ENCODE measurements at regions not wholly inside any gene's neighbourhood (a gene's known extent, or its start where the extent isn't known, plus 50 kb on each side); places are given as distances from the start of the nearest gene placed in this dataset.
"Not testable (repeated sequence)": the region's sequence is repeated elsewhere in the genome, so short reads cannot be mapped to it uniquely, and the experiment has no call there.

GRCh38 chr6:12348530-12349511 lies 58.7 kb downstream of the EDN1 start:
- Histone ChIP-seq H3K4me1 (no peaks in the 10 kb centered on the region), H3K4me3 (no peak overlapping the region), H3K9me3 (no peaks in the 10 kb centered on the region), H3K27me3 (ENCODE audit: low read depth) (no peaks in the 10 kb centered on the region), H3K36me3 (replicated peaks) (no peaks in the 10 kb centered on the region)
- in situ Hi-C loops (cut with MboI; ENCODE audit: low sequenced_read_pairs), result no loop called here
- DNase-seq (ENCODE audit: low spot score in 2 of 2), result no peak

GRCh38 chr6:12350644-12351170 lies 60.5 kb downstream of the EDN1 start:
- Histone ChIP-seq H3K9me3 (no peaks in the 10 kb centered on the region), H3K27me3 (ENCODE audit: low read depth) (no peaks in the 10 kb centered on the region), H3K4me1 (no peaks in the 10 kb centered on the region), H3K4me3 (no peak overlapping the region), H3K36me3 (replicated peaks) (no peaks in the 10 kb centered on the region)
- in situ Hi-C loops (cut with MboI; ENCODE audit: low sequenced_read_pairs), result no loop called here
- DNase-seq (ENCODE audit: low spot score in 2 of 2), result no peak

GRCh38 chr6:12351672-12352071 lies 61.5 kb downstream of the EDN1 start:
- Histone ChIP-seq H3K36me3 (replicated peaks) (no peaks in the 10 kb centered on the region), H3K9me3 (no peaks in the 10 kb centered on the region), H3K4me3 (no peak overlapping the region), H3K27me3 (ENCODE audit: low read depth) (no peaks in the 10 kb centered on the region), H3K4me1 (no peaks in the 10 kb centered on the region)
- in situ Hi-C loops (cut with MboI; ENCODE audit: low sequenced_read_pairs), result no loop called here
- DNase-seq (ENCODE audit: low spot score in 2 of 2), result peak; percentile 13 to 32

GRCh38 chr6:12353731-12354130 lies 63.6 kb downstream of the EDN1 start:
- no peaks in the 10 kb centered on the region for H3K36me3 ChIP-seq (replicated peaks)

GRCh38 chr6:12354499-12354898 lies 64.3 kb downstream of the EDN1 start:
- H3K36me3 ChIP-seq (replicated peaks), result no peaks in the 10 kb centered on the region
- H3K27me3 ChIP-seq (ENCODE audit: low read depth), result no peaks in the 10 kb centered on the region
- H3K9me3 ChIP-seq, result no peaks in the 10 kb centered on the region
- no peak overlapping the region for H3K4me3 ChIP-seq
- DNase-seq (ENCODE audit: low spot score in 2 of 2), result no peak
- H3K4me1 ChIP-seq, result no peaks in the 10 kb centered on the region
- in situ Hi-C loops (cut with MboI; ENCODE audit: low sequenced_read_pairs), result no loop called here

More at GRCh38 chr6:12353731-12354130, 63.6 kb downstream of the EDN1 start:
- H3K27me3 ChIP-seq (ENCODE audit: low read depth), result no peaks in the 10 kb centered on the region
- H3K9me3 ChIP-seq, result no peaks in the 10 kb centered on the region
- no peaks in the 10 kb centered on the region for H3K4me1 ChIP-seq
- in situ Hi-C loops (cut with MboI; ENCODE audit: low sequenced_read_pairs), result no loop called here
- DNase-seq (ENCODE audit: low spot score in 2 of 2), result no peak
- H3K4me3 ChIP-seq, result no peak overlapping the region

- DNase-seq (ENCODE audit: low spot score in 2 of 2), result no peak
- in situ Hi-C loops (cut with MboI; ENCODE audit: low sequenced_read_pairs), result no loop called here
- H3K4me1 ChIP-seq, result no peaks in the 10 kb centered on the region
Observed at GRCh38 chr6:12355354-12355753, 65.2 kb downstream of the EDN1 start.

DNA sequence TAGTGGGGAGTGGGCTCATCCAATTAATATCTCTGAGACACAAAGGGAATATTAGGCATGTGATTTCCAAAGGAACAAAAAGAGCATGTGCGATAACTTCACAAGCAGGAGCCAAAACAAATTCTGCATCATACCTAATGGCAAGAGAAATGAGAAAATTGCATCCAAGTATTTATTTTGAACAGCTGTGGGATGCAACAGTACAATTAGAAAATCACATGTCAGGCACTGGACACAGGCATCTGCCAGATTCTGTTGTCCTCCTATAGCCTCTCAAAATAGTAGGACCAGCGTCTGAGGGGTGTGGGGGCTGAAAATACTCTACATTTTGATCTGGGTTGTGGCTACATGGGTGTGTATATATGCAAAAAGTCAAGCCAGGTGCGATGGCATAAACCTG lies 66.3 kb downstream of the EDN1 start:
- no peaks in the 10 kb centered on the region for H3K4me1 ChIP-seq

More at GRCh38 chr6:12355354-12355753, 65.2 kb downstream of the EDN1 start:
- Histone ChIP-seq H3K27me3 (ENCODE audit: low read depth) (no peaks in the 10 kb centered on the region), H3K9me3 (no peaks in the 10 kb centered on the region), H3K36me3 (replicated peaks) (no peaks in the 10 kb centered on the region), H3K4me3 (no peak overlapping the region)

DNA sequence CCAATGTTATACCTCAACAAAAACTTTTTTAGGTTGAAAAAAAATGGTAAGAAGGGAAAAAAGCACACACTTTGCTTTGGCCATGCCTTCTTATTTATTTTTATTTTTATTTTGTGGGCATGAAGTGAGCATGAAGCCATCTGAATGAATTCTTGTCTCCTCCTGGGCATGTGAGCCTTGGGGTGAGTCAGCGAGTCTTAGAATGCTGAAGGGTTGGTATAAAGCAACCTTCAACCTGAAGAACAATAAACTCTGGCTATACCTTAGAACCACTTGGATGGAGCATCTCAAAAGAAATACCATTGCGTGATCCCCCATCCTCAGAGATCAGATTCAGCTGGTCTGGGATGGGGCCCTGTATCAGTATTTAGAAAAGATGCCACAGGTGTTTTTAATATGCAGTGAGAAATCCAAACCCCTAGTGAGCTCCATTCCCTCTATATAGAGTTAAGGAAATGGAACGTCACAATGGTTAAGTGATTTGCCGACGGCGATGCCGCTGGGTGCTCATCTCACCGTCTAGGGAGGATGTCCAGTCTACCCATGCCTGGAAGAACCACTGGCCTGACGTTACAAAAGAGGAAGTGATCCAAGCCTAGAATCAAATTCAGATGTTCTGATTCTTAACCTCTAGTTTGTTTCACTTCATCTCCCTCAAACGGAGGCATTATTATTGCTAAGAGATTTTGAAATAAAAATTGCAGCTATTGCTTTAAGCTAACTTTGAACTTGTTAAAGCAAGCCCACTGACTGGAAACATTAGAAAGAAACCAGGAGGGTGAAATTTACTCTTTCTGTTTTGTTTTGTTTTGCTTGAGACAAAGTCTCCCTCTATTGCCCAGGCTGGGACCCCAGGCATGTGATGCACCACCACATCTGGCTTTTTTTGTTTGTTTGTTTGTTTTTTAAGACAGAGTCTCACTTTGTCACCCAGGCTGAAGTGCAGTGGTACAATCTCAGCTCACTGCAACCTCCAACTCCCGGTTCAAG lies 67.1 kb downstream of the EDN1 start:
- no peaks in the 10 kb centered on the region for H3K4me1 ChIP-seq
- H3K27me3 ChIP-seq (ENCODE audit: low read depth), result no peaks in the 10 kb centered on the region
- DNase-seq (ENCODE audit: low spot score in 2 of 2), result no peak
- in situ Hi-C loops (cut with MboI; ENCODE audit: low sequenced_read_pairs), result no loop called here
- H3K9me3 ChIP-seq, result no peaks in the 10 kb centered on the region
- no peak overlapping the region for H3K4me3 ChIP-seq
- H3K36me3 ChIP-seq (replicated peaks), result no peaks in the 10 kb centered on the region

More for the DNA sequence above, 66.3 kb downstream of the EDN1 start:
- DNase-seq (ENCODE audit: low spot score in 2 of 2), result no peak
- H3K36me3 ChIP-seq (replicated peaks), result no peaks in the 10 kb centered on the region
- no peaks in the 10 kb centered on the region for H3K27me3 ChIP-seq (ENCODE audit: low read depth)
- no peaks in the 10 kb centered on the region for H3K9me3 ChIP-seq
- H3K4me3 ChIP-seq, result no peak overlapping the region
- in situ Hi-C loops (cut with MboI; ENCODE audit: low sequenced_read_pairs), result no loop called here

GRCh38 chr6:12359036-12359435 lies 68.9 kb downstream of the EDN1 start:
- Histone ChIP-seq H3K4me3 (no peak overlapping the region), H3K9me3 (no peaks in the 10 kb centered on the region), H3K4me1 (no peaks in the 10 kb centered on the region), H3K36me3 (replicated peaks) (no peaks in the 10 kb centered on the region), H3K27me3 (ENCODE audit: low read depth) (no peaks in the 10 kb centered on the region)
- DNase-seq (ENCODE audit: low spot score in 2 of 2), result no peak
- in situ Hi-C loops (cut with MboI; ENCODE audit: low sequenced_read_pairs), result no loop called here

DNA sequence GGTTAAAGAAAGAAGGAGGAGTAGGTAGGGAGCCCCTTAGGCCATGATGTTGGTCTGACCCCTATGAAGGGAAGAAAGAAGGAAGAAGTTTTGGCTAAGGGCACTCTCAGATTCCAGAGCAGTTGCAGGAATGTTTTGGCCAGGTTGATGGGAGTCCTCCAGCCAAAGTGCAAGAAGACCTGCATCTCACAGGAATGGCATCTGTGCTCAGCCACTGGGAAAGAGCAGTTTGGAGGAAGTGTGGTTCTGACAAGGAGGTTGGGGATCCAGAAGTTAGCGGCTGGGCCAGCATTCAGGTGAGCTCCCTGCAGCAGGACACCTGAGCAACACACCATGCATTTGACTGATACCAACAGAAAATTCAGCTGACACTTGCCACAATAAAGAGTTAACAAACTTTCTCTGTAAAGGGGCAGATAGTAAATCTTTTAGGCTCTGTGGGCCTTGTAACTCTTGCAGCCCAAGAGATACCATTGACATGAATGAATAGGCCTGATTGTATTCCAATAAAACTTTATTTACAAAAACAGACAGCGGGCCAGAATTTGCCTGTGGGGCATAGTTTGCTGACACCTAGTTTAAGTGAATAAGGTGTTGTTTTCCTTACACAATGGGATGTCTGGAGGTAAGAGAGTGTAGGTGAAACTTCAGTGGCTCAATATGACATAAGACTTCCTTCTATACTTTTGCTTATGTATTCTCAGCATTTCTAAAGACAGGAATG lies 71.0 kb downstream of the EDN1 start:
- Histone ChIP-seq H3K9me3 (no peaks in the 10 kb centered on the region), H3K4me1 (no peaks in the 10 kb centered on the region), H3K4me3 (no peak overlapping the region), H3K27me3 (ENCODE audit: low read depth) (no peaks in the 10 kb centered on the region), H3K36me3 (replicated peaks) (no peaks in the 10 kb centered on the region)
- in situ Hi-C loops (cut with MboI; ENCODE audit: low sequenced_read_pairs), result no loop called here
- DNase-seq (ENCODE audit: low spot score in 2 of 2), result no peak

GRCh38 chr6:12363277-12363650 lies 73.1 kb downstream of the EDN1 start:
- H3K27me3 ChIP-seq (ENCODE audit: low read depth); H3K36me3 ChIP-seq (replicated peaks); H3K4me3 ChIP-seq; H3K4me1 ChIP-seq; H3K9me3 ChIP-seq; in situ Hi-C loops (cut with MboI; ENCODE audit: low sequenced_read_pairs); DNase-seq (ENCODE audit: low spot score in 2 of 2): not testable (repeated sequence)

DNA sequence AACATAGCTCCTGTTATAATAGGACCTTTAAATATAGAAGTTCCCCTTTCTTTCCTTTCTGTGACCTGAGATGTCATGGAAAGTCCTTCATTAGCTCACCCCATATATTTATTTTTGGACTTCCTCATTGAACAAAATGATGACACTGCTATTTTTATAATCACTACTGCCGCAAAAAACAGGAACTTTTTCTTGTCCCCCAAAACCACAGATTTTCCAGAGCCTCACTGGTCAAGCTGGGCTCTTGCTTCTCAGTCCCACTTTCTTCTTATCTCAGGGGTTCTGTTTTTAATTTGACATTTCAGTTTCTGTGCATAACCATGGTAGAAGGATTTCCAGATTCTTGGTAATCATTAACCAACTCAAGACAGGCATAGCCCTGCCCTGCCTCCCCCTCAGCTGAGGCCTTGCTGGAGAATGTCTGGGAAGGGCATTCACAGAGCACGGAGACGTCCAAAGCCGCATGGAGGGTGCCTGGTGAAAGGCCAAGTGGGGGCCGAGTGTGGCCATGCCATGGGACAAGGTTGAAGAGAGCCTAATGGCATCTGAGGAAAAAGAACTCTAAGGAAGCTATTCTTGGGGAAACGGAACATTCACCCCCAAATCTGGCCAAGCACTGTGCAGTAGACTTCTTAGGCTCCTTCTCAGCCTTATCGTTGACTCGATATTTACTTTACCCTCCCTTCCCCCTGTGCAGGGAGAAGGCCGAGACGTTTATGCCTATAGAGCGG lies 73.7 kb downstream of the EDN1 start:
- Histone ChIP-seq H3K4me1 (no peaks in the 10 kb centered on the region), H3K4me3 (no peak overlapping the region), H3K9me3 (no peaks in the 10 kb centered on the region), H3K27me3 (ENCODE audit: low read depth) (no peaks in the 10 kb centered on the region), H3K36me3 (replicated peaks) (no peaks in the 10 kb centered on the region)
- in situ Hi-C loops (cut with MboI; ENCODE audit: low sequenced_read_pairs), result no loop called here
- no peak for DNase-seq (ENCODE audit: low spot score in 2 of 2)

DNA sequence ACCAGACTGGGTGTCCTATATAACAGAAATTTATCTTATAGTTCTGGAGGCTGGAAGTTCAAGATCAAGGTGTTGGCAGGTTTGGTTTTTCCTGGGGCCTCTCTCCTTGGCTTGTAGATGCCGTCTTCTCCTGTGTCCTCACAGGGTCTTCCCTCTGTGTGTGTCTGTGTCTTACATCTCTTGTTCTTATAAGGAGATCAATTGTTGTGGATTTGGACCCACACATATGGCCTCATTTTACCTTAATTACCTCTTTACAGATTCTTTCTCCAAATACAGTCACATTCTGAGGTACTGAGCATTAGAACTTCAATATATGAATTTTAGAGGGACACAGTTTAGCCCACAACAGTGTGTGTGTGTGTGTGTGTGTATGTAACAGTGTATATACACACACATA lies 74.5 kb downstream of the EDN1 start:
- DNase-seq (ENCODE audit: low spot score in 2 of 2), result no peak
- Histone ChIP-seq H3K9me3 (no peaks in the 10 kb centered on the region), H3K4me1 (no peaks in the 10 kb centered on the region), H3K4me3 (no peak overlapping the region), H3K36me3 (replicated peaks) (no peaks in the 10 kb centered on the region), H3K27me3 (ENCODE audit: low read depth) (no peaks in the 10 kb centered on the region)
- in situ Hi-C loops (cut with MboI; ENCODE audit: low sequenced_read_pairs), result no loop called here

All from HAP-1 (cell line).